ENCODE measurements at regions not wholly inside any gene's neighbourhood (a gene's known extent, or its start where the extent isn't known, plus 50 kb on each side); places are given as distances from the start of the nearest gene placed in this dataset.

GRCh38 chr22:48145738-48146137, 1383.3 kb downstream of the TBC1D22A start:
- TF ChIP-seq CTCF (conservative IDR thresholded peaks at IDR 0.05; ENCODE audit: low read length) (no peak), EZH2phosphoT487 (IDR thresholded peaks at IDR 0.05; ENCODE audit: borderline replicate concordance) (no peak)
